Jurkat, Clone E6-1 (cell line): ENCODE measurements at regions not wholly inside any gene's neighbourhood (a gene's known extent, or its start where the extent isn't known, plus 50 kb on each side); places are given as distances from the start of the nearest gene placed in this dataset.
"Not testable (repeated sequence)": the region's sequence is repeated elsewhere in the genome, so short reads cannot be mapped to it uniquely, and the experiment has no call there.

ENCODE experiments used
- DNase-seq: peaks from one replicate; pipeline ENCODE4 v3.0.0-alpha.2; 2011; ENCODE audit warnings: low read depth, low spot score
- H3K4me3 ChIP-seq: 2 replicates; pipeline ENCODE4 v1.5.1; 2011; ENCODE audit warnings: mild to moderate bottlenecking, low read length, control low read depth, moderate library complexity

DNA sequence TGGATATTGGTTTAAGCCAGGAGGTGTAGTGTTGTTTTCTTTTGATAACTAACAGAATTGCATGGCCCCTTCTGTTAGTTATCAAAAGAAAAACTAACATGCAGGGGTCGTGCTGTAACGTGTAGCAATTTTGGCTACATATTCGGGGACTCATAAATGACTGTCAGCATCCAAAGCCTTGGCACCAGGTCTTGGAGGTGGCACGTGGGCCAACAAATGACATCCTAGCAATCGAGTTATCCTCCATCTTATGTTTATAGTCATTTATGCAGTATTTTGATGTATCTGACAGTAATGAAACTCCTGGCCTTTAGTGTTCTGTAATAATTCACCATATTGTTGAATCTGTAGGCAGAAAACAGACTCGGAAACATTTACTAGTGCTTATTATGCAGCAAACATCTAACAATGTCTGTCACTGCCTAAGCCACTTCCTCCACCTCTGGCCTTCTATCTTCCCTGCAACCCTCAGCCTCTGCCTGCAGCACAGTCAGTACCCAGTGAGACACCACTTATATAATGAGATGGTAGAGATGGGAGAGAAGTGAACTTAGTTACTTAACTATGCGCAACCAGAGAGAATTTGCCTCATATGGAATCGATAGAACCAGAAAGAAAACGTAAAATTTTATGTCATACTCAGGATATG is 184.6 kb downstream of the AEBP2 start:
- DNase-seq, result no peak
- H3K4me3 ChIP-seq, result no peak overlapping the region

DNA sequence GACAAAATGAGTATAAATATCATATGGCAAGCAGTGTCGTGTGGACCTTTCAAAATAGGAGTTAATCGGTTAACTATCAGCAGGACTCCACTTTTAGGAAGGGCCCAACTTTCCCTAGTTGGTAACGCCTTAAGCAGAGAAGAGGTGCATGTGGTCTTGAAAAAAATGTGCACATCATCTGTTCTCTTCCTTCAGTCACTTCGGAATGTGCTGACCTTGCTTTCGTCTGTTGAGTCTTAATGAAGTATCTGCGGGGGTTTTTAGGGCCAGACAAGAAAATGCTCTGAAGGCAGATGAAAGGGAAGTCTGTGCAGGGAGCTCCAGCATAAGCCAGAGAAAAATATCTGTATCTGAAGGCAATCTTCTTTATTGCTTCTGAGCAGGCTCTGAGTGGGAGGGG is 185.2 kb downstream of the AEBP2 start:
- DNase-seq, result no peak
- no peak overlapping the region for H3K4me3 ChIP-seq

DNA sequence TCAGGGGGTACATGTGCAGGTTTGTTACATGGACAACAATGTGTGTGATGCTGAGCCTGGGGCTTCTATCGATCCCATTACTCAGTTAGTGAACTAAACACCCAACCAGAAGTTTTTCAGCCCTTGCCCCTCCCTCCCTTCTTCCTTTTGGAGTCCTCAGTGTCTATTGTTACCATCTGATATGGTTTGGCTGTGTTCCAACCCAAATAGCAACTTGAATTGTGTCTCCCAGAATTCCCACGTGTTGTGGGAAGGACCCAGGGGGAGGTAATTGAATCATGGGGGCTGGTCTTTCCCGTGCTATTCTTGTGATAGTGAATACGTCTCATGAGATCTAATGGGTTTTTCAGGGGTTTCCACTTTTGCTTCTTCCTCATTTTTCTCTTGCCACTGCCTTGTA is 186.3 kb downstream of the AEBP2 start:
- H3K4me3 ChIP-seq, DNase-seq: not testable (repeated sequence)

DNA sequence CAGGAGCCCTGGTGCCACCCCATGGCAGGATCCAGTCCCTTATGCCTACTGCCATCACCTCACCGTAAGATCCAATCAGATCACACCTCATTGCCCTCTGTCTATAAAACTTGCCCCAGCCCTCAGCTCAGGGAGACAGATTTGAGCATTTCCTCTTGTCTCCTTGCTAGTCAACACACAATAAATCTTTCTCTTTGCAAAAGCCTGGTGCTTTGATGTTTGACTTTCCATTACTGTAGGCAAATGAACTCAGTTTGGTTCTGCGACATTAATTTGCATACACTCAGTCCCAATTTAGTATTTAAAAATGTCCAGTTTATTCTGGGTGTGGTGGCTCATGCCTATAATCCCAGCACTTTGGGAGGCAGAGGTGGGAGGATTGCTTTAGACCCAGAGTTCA is 188.4 kb downstream of the AEBP2 start:
- DNase-seq, result no peak
- H3K4me3 ChIP-seq, result no peak overlapping the region

DNA sequence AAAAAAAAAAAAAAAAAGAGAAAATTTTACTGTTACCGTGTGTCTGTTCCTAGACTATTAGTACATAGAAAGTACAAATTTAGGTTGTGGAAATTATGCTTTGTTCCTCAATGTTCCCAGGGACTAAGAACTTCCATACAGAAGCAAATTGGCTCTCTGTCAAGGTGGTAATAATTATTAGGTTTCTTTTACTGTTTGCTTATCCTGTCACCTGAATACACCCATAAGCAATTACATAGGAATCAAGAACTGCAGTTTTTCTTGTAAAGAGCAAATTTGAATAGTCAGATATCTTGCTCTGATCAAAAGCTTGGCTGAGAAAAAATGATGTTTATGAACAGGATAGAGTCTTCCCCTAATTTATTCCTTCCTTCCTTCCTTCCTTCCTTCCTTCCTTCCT is 191.2 kb downstream of the AEBP2 start:
- DNase-seq, result no peak
- H3K4me3 ChIP-seq, result no peak overlapping the region

DNA sequence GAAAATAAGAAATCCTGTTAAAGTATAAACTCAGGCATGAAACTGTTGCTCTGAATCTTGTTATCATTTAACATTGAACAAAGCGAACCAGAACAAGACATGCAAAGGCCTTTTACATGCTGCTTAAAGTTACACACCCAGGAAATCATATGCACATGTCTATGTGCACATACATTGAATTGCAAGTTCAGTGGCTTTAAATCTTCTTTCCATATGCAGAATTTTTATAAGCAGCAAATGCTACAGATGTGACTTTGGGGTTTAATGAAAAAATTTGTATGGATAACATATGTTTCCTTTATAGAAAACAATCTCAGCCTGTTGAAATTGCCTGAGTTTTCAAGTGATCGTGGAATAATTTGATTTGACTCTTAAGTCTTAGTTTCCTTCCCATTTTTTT is 193.9 kb downstream of the AEBP2 start:
- no peak overlapping the region for H3K4me3 ChIP-seq
- no peak for DNase-seq

DNA sequence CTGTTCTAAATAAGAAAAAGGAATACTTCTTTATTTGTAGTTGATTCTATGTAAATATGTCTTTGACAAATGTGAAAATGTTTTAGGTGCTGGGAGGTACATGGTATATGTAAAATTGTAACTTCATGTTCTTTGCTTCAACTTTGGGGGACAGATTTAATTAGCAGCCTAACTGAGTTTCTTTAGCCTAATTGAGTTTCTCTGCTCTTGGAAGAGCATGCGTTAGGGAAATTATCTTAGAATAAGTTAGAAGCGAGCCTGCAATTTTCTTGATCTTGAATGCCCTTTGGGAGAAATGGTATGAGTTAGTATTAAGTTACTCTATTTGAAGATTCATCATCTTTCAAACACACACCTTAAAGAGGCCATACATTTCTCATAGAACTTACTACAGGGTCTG is 194.3 kb downstream of the AEBP2 start:
- DNase-seq, result no peak
- H3K4me3 ChIP-seq, result no peak overlapping the region

DNA sequence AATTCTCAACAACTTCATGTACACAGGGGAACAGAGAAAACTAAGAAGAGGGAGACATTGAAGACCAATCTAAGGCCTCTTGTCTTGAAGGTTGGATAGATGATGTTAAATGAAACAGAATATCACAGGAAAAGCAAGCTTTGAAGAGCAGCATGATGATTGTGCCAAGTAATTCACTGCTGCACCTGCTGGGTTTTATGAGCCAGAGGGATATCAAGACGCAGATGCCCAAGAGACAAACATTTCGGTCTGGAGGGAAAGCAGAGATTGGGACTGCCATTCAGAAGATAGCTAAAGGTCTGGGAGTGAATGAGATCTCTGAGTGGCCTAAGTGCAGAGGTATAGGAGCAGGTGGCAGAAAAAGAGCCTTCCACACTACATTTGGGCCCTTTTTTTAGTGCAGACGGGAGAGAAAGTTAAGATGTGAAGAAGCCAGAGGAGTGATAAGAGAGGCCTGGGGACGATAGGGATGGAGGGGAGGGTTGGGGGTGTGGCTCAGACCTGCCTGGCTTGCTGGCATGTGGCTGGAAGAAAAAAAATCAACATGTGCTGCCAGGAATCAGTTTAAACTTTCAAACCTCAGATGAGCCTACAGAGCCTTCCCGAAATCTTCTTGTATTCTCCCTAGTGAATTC is 200.6 kb downstream of the AEBP2 start:
- no peak for DNase-seq
- no peak overlapping the region for H3K4me3 ChIP-seq

DNA sequence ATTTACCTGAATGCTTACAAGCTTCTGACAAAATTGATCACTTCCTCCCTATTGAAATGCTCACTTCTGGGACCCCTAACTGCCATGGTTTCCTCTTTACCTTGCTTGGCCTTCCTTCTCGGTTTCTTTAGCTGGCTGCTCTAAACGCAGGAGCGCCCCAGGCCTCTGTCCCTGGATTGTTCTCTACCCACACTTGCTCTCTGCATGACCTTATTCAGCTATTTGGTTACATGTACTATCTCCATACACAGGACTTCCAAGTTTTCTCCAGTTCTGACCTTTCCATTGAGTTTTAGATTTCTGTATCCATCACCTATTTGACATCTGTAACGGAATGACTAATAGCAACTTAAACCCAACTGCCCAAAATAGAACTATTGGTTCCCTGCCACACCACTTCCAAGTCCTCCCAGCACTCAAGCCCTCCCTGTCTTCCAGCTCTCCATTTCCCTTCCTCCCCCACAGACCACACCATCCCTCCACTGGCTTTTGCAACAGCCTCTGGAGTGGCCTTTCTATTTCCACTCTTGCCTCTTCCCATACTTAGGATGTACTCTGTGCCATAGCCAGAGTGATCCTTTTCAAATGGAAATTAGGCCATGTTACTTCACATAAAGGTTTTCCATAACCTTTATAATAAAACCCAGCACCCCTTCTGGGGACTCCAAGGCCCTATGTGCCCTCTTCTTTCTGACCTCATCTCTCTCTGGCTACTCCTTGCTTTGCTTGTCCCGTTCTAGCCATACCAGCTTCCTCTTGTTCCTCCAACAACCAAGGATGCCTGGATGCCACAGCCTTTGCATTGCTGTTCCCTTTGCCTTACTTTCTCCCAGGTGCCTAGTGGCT is 202.2 kb downstream of the AEBP2 start:
- no peak for DNase-seq
- no peak overlapping the region for H3K4me3 ChIP-seq

DNA sequence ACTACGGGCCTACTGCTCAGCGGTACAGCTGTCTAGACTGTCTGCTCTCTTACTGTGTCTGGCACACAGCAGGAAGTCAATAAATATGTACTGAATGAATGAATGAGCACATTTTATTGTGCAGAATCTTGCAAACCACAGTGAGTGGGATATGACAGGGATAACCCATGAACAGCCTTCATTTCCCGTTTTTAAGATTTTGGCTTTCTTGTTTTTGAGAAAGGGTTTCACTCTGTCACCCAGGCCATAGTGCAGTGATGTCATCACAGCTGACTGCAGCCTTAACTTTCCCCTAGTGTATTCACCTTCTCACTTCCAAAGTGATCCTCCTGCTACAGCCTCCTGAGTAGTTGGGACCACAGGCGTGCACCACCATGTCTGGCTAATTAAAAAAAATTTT is 203.1 kb downstream of the AEBP2 start:
- no peak overlapping the region for H3K4me3 ChIP-seq
- DNase-seq, result no peak

DNA sequence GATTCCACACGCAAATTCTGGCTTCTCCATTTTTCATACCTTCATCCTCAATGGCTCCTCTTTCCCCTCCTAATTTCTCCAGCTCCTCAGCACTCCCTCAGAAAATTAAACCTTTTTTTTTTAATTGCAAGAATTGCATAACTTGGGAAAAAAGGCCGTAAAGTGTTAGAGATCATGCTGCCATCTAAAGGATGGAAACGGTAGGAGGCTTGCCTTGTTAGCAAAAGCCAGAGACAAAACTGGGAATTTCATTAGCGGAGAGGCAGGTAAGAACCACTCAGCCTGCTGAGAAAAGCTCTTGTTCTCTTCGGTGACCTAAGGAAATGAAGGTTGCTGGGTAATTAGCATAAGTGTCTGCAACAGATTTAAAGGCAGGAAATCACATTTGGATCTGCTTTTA is 204.3 kb downstream of the AEBP2 start:
- H3K4me3 ChIP-seq, result no peak overlapping the region
- no peak for DNase-seq

DNA sequence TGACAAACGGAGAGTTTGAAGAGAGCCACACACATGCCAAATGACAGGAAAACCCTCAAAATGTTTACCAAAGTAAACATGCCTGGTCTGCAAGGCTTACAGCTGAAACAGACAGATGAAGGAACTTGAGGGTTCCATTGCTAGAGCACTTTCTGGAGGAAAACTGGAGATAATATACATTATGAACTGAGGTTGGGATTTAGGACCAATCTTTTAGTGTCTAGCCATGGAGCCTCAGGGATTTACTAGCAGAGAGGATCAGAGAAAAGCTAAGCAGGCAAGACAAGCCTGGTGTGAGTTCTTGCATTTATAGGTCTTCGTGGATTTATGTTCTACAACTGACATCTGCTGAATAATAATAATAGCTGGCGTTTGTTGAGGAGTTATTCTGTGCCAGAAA is 205.3 kb downstream of the AEBP2 start:
- no peak overlapping the region for H3K4me3 ChIP-seq
- no peak for DNase-seq

DNA sequence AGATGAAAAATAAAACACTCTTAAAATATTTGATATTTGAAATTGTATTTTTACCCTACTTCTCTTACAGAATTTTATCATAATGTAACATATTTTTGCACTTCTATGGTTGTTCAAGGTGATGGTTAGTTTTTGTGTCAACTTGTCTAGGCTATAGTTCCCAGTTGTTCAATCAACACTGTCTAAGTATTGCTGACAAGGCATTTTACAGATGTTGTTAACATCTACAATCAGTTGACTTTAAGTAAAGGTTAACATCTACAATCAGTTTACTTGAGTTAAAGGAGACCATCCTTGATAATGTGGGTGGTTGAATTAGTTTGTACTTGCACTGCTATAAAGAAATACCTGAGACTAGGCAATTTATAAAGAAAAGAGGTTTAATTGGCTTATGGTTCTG is 206.5 kb downstream of the AEBP2 start:
- DNase-seq, result no peak
- H3K4me3 ChIP-seq, result no peak overlapping the region

DNA sequence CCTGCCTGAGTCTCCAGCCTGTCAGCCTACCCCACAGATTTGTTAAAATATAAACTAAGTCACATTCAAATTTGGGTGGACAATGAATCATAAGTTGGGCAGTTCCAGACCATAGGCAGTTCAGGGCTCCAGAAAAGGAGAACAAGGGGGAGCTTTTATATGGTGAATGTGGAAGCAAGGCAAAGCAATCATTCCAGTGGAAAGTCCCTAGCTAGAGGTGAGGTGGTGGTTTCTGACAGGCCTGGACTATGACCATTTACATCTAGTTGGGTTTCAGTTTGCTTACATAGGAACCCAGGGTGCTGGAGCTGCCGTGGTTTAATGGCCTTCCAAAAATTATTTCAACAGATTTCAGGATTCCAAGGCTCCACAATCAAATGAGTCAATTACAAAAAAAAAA is 207.3 kb downstream of the AEBP2 start:
- DNase-seq, result no peak
- H3K4me3 ChIP-seq, result no peak overlapping the region

DNA sequence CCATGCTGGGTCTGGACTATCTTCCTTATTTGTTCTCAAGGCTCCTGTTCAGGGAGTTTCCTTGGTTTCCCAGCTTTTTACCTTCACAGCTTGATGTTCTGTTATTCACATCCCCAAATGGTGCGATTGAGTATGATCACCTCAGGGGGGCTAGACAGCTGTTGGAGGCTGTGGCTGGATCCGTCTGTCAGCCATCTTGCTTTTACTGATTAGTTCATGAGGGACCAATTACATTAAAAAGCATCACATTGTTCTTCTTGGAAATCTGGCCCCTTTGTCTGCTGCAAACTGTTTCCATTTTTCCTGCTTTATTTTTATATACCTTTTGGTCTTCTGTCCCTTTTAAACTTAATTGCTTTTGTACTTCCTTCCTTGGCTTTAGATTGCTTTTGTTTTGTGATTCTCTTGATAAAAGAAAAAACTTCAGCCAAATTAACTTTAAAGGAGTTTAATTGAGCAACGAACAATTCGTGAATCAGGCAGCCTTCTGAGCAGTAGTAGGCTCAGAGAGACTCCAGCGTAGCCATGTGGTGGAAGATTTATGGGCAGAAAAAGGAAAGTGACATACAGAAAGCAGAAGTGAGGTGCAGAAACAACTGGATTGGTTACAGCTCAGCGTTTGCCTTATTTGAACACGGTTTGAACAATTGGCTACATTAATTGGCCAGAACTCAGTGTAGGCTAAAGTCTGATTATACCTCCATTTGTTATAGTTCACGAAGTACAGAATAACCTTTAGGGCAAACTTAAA is 208.7 kb downstream of the AEBP2 start:
- no peak for DNase-seq
- H3K4me3 ChIP-seq, result no peak overlapping the region

DNA sequence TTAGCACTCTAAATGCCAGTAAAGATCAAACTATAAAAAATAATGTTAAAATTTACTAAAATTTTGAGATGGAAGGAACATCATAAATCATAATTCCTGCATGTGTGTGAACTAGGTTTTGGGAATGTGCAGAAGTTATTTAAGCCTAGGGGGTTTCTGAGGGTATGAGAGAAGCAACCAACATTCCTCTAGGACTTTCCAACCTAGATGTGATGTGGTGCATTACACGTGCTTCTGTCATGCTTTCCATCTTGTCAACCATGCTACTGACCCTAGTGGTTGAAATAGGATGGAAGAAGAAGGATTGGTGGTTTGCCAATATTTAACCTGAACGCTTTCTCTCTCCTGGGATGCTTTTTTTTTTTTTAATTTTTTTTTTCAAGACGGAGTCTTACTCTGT is 209.3 kb downstream of the AEBP2 start:
- H3K4me3 ChIP-seq, result no peak overlapping the region

DNA sequence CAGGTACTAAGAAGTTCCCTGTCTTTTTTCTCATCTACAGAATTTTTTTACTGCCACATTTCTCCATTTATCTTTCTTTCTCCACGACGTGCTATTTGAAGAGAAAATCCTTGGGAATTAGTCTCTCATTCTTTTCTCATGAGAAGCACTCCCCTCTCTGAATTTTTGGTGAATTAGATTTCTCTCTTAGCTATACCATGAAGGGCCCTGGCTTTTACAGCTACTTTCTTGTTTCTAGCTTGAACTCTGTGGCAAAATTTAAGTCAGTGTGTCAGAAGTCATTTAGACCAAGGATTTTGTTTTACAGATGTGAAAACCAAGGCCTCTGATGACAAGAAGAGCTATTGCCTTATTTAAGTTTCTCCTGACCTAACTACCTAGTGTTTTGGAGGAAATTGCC is 213.1 kb downstream of the AEBP2 start:
- no peak for DNase-seq
- H3K4me3 ChIP-seq, result no peak overlapping the region

More for the DNA sequence above, 209.3 kb downstream of the AEBP2 start:
- DNase-seq, result no peak

DNA sequence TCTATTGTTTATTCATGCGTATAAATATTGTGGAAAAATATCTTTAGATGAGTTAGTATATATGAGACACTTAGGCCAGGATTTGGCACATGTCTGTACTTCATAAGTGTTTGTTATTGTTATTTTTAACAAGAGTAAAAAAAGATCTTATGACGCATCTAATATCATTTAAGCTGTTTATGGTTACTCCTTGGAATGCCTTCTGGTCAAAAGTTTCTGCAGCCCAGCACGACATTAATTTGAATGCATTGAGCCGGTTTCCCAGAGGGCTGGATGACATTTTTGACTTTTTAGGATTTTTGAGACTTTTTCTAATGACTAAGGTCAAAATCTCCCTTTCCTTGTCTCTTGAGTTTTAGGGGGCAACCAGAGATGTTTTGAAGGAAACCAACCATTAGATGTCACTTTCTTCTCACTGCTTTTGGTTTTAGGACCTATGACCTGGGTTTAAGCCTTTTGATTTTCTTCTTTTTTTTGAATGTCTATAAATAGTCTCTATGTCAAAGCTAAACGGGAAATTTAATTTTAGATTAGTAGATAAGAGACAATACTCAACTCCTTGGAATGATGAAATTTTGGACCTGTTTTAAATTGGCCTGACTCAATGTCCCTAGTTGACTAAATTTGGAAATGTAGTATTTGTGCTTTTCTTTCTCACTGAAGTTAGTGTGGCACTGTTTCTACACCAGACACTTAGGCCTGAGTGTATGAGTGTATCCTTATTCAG is 215.5 kb downstream of the AEBP2 start:
- no peak overlapping the region for H3K4me3 ChIP-seq
- DNase-seq, result no peak

DNA sequence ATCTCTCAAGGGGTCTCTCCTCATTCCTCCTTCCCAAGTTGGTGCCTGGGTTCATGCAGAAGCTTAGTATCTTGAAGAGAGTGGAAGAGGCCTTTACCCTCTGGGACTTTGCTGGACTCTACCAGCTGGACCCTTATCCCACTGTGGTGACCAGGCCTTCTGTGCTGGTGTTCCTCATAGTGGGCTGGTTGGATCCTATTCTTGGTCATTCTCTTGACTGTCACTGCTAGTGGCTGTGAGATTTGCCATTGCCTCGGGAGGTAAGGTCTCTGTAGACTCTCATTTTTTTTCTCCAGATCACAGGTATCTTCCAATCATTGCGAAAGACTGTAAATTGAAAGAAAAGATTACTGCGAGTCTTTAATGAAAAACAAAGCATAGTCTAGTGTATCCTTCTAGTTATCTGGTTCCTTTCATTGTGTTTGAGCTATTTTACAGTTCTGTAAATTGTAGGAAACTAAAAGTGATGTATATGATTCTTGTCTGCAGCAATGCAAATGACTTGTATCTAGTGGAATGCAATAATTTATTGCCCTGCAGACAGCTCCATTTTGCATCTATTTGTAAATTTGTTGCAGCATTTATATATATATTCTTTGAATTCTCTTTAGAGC is 217.9 kb downstream of the AEBP2 start:
- H3K4me3 ChIP-seq, result no peak overlapping the region
- DNase-seq, result no peak
